Keratinocyte (primary cell): ENCODE measurements at regions not wholly inside any gene's neighbourhood (a gene's known extent, or its start where the extent isn't known, plus 50 kb on each side); places are given as distances from the start of the nearest gene placed in this dataset.

ENCODE experiments used
- DNase-seq: peaks from one replicate; pipeline ENCODE4 v3.0.0-alpha.2; 2011; ENCODE audit warnings: low read depth, missing footprints, low spot score
- FAIRE-seq: peaks from 2 replicates; lab custom pipeline; 2011; peaks lifted over from hg19 to GRCh38; lab: Jason Lieb, UNC
- H2AFZ ChIP-seq: 2 replicates; pipeline ENCODE4 v1.6.0; 2012; ENCODE audit warnings: low read length, control low read depth, inconsistent platforms; ENCODE audit not compliant: control insufficient read depth
- H3K27ac ChIP-seq: 2 replicates; pipeline ENCODE4 v1.5.1; 2011; ENCODE audit warnings: low read length; ENCODE audit not compliant: control insufficient read depth, insufficient read depth
- H3K27me3 ChIP-seq: 3 replicates; pipeline ENCODE4 v1.6.0; 2011; ENCODE audit warnings: low read length; ENCODE audit not compliant: control insufficient read depth, insufficient read depth; ENCODE audit errors: extremely low read depth
- H3K36me3 ChIP-seq, 2 experiments: 2 replicates in 1 of 2; 3 replicates in 1 of 2; pipeline ENCODE4 v1.5.1; 2011; ENCODE audit warnings: low read length in 2 of 2, mild to moderate bottlenecking in 1 of 2; ENCODE audit not compliant: control insufficient read depth in 2 of 2, insufficient read depth in 2 of 2; ENCODE audit errors: extremely low read depth in 1 of 2
- H3K4me1 ChIP-seq: 3 replicates; pipeline ENCODE4 v1.5.1; 2011; ENCODE audit warnings: low read length; ENCODE audit not compliant: control insufficient read depth, insufficient read depth; ENCODE audit errors: extremely low read depth
- H3K4me2 ChIP-seq: 3 replicates; pipeline ENCODE4 v1.6.0; 2011; ENCODE audit warnings: low read depth, low read length; ENCODE audit not compliant: control insufficient read depth, insufficient read depth; ENCODE audit errors: extremely low read depth
- H3K4me3 ChIP-seq, 3 experiments: fragments of 200-600 bp in 1 of 3; sonication (generic) in 1 of 3; 2 replicates in 2 of 3; 3 replicates in 1 of 3; pipeline ENCODE4 v1.5.1; 2011 to 2016; ENCODE audit warnings: low read length in 3 of 3, mild to moderate bottlenecking in 3 of 3, control low read depth in 2 of 3, inconsistent platforms in 1 of 3, low read depth in 1 of 3, mixed read lengths in 1 of 3, mixed run types in 1 of 3, moderate library complexity in 1 of 3; ENCODE audit not compliant: control insufficient read depth in 2 of 3, insufficient read depth in 2 of 3; ENCODE audit errors: extremely low read depth in 1 of 3
- H3K79me2 ChIP-seq: 2 replicates; pipeline ENCODE4 v1.6.0; 2012; ENCODE audit warnings: low read length; ENCODE audit not compliant: control insufficient read depth, insufficient read depth
- H3K9ac ChIP-seq: 3 replicates; pipeline ENCODE4 v1.6.0; 2011; ENCODE audit warnings: low read length; ENCODE audit not compliant: control insufficient read depth, insufficient read depth; ENCODE audit errors: extremely low read depth
- H3K9me1 ChIP-seq: 3 replicates; pipeline ENCODE4 v1.6.0; 2011; ENCODE audit warnings: low read length; ENCODE audit not compliant: control insufficient read depth, insufficient read depth; ENCODE audit errors: extremely low read depth
- H3K9me3 ChIP-seq: 2 replicates; pipeline ENCODE4 v1.5.1; 2012; ENCODE audit warnings: low read depth, low read length; ENCODE audit not compliant: control insufficient read depth
- H4K20me1 ChIP-seq: 3 replicates; pipeline ENCODE4 v1.6.0; 2011; ENCODE audit warnings: low read length; ENCODE audit not compliant: control insufficient read depth, insufficient read depth; ENCODE audit errors: extremely low read depth
- CTCF ChIP-seq, 3 experiments: IDR thresholded peaks in 1 of 3; conservative IDR thresholded peaks in 1 of 3; optimal IDR thresholded peaks in 1 of 3; 2 replicates in 2 of 3; 3 replicates in 1 of 3; pipeline versions ENCODE3 to v1.5.1; 2011; ENCODE audit warnings: low read length in 3 of 3, mild to moderate bottlenecking in 3 of 3, moderate library complexity in 2 of 3, control low read depth in 1 of 3, inconsistent platforms in 1 of 3; ENCODE audit not compliant: insufficient read depth in 2 of 3; ENCODE audit errors: extremely low read depth in 1 of 3
- EZH2 ChIP-seq: IDR thresholded peaks from one replicate; pipeline ENCODE4 v1.6.1; 2012; ENCODE audit warnings: inconsistent platforms, mild to moderate bottlenecking, low read length, moderate library complexity
- dilution Hi-C: fragments of 300-500 bp; cut with MboI; formaldehyde crosslinking; loops from one replicate; pipeline ENCODE4 v1.7.0; 2020; ENCODE audit warnings: low sequenced_read_pairs; ENCODE audit not compliant: extremely low pct_ligation_motif_present

GRCh38 chr6:4647414-4648365 lies 128.5 kb upstream of the CDYL start:
- no peaks in the 10 kb centered on the region for H3K79me2 ChIP-seq
- peak; percentile 26 for FAIRE-seq
- H3K27ac ChIP-seq, result peak overlapping the region; percentile 42
- H3K27me3 ChIP-seq, result no peaks in the 10 kb centered on the region
- H3K9ac ChIP-seq, result peak overlapping the region; percentile 67
- peak overlapping the region; percentile 79 for H3K4me2 ChIP-seq
- H4K20me1 ChIP-seq, result no peaks in the 10 kb centered on the region
- peak overlapping the region; percentile 18 to 59 (median 21) for H3K4me3 ChIP-seq
- no peaks in the 10 kb centered on the region for H3K9me3 ChIP-seq
- peaks cover 30% of the 10 kb centered on the region for H3K4me1 ChIP-seq
- no peaks in the 10 kb centered on the region for H3K36me3 ChIP-seq
- H3K9me1 ChIP-seq, result no peaks in the 10 kb centered on the region
- TF ChIP-seq CTCF (optimal IDR thresholded peaks at IDR 0.05 in 1 of 3, IDR thresholded peaks at IDR 0.05 in 1 of 3, conservative IDR thresholded peaks at IDR 0.05 in 1 of 3; ENCODE audit: extremely low read depth in 1 of 3, insufficient read depth in 2 of 3, low read length in 3 of 3) (no peak), EZH2 (no peak)
- no peak for DNase-seq
- dilution Hi-C loops, result no loop called here
- H2AFZ ChIP-seq, result peak overlapping the region; percentile 88

GRCh38 chr6:4645713-4646360 lies 130.4 kb upstream of the CDYL start:
- TF ChIP-seq CTCF (optimal IDR thresholded peaks at IDR 0.05 in 1 of 3, IDR thresholded peaks at IDR 0.05 in 1 of 3, conservative IDR thresholded peaks at IDR 0.05 in 1 of 3; ENCODE audit: extremely low read depth in 1 of 3, insufficient read depth in 2 of 3, low read length in 3 of 3), result peak in 1 of 3 experiments; percentile 0
- TF ChIP-seq EZH2, result no peak
- H3K9me3 ChIP-seq, result no peaks in the 10 kb centered on the region
- H2AFZ ChIP-seq, result no peak overlapping the region
- no peak for FAIRE-seq
- no peaks in the 10 kb centered on the region for H3K9me1 ChIP-seq
- dilution Hi-C loops, result no loop called here
- DNase-seq, result no peak
- H3K79me2 ChIP-seq, result no peaks in the 10 kb centered on the region
- H3K36me3 ChIP-seq, result no peaks in the 10 kb centered on the region
- H3K9ac ChIP-seq, result no peak overlapping the region
- H4K20me1 ChIP-seq, result no peaks in the 10 kb centered on the region
- H3K27ac ChIP-seq, result no peak overlapping the region
- peaks cover 30% of the 10 kb centered on the region for H3K4me1 ChIP-seq
- no peak overlapping the region for H3K4me2 ChIP-seq
- H3K4me3 ChIP-seq, result no peak overlapping the region
- H3K27me3 ChIP-seq, result no peaks in the 10 kb centered on the region
